IMR-90 (cell line): ENCODE measurements at regions not wholly inside any gene's neighbourhood (a gene's known extent, or its start where the extent isn't known, plus 50 kb on each side); places are given as distances from the start of the nearest gene placed in this dataset.
"Not testable (repeated sequence)": the region's sequence is repeated elsewhere in the genome, so short reads cannot be mapped to it uniquely, and the experiment has no call there.

Experiments
- ATAC-seq: fragments of 200-7000 bp; cut with Tn5 transposase; 2 replicates; pipeline ENCODE4 v1.9.1; 2020; ENCODE audit warnings: low read depth, mild to moderate bottlenecking, moderate library complexity
- BruUV-seq: library from RNA; stranded (reverse); fragments of 400-500 nt; replicated peaks from 2 replicates; lab custom pipeline; 2021; lab: Mats Ljungman, UMichigan
- CTCF ChIA-PET: fragments of 300-600 bp; formaldehyde crosslinking; extraction: SDS; loops from one replicate; lab custom pipeline; 2021; ENCODE audit warnings: antibody characterized with exemption; lab: Yijun Ruan, JAX
- POLR2A ChIA-PET: fragments of 300-600 bp; sonication (Branson Sonifier 250); formaldehyde crosslinking; loops from one replicate; lab custom pipeline; 2022; ENCODE audit warnings: antibody characterized with exemption; ENCODE audit not compliant: unreplicated experiment; lab: Charles Lee
- DNase-seq: peaks from one replicate; pipeline ENCODE4 v3.0.0; 2013
- H2AFZ ChIP-seq: replicated peaks from 2 replicates; pipeline ENCODE3; 2013; ENCODE audit warnings: low read length, mild to moderate bottlenecking; ENCODE audit not compliant: poor library complexity
- H2AK5ac ChIP-seq: 2 replicates; pipeline ENCODE4 v1.6.1; 2013; ENCODE audit warnings: low read depth, low read length, inconsistent platforms
- H2AK9ac ChIP-seq: replicated peaks from 2 replicates; pipeline ENCODE3; 2013; ENCODE audit warnings: mild to moderate bottlenecking, low read depth, low read length, moderate library complexity; ENCODE audit not compliant: poor library complexity
- H2BK120ac ChIP-seq: 2 replicates; pipeline ENCODE4 v1.6.1; 2013; ENCODE audit warnings: low read depth, low read length, inconsistent platforms
- H2BK15ac ChIP-seq: 3 replicates; pipeline ENCODE4 v1.6.1; 2013; ENCODE audit warnings: low read depth, low read length, inconsistent platforms
- H2BK20ac ChIP-seq: 2 replicates; pipeline ENCODE4 v1.6.1; 2013; ENCODE audit warnings: low read depth, mild to moderate bottlenecking, inconsistent platforms, low read length, moderate library complexity
- H2BK5ac ChIP-seq: 2 replicates; pipeline ENCODE4 v1.6.1; 2013; ENCODE audit warnings: mild to moderate bottlenecking, low read depth, low read length, inconsistent platforms; ENCODE audit not compliant: poor library complexity, severe bottlenecking
- H3K14ac ChIP-seq: replicated peaks from 2 replicates; pipeline ENCODE4 v1.6.1; 2013; ENCODE audit warnings: low read depth, low read length, inconsistent platforms
- H3K18ac ChIP-seq: 2 replicates; pipeline ENCODE4 v1.6.1; 2013; ENCODE audit warnings: low read depth, low read length, control low read depth
- H3K23ac ChIP-seq: 2 replicates; pipeline ENCODE4 v1.6.1; 2013; ENCODE audit warnings: low read depth, low read length, inconsistent platforms
- H3K27ac ChIP-seq: 2 replicates; pipeline ENCODE4 v1.5.1; 2013; ENCODE audit warnings: mild to moderate bottlenecking, control low read depth, low read length; ENCODE audit not compliant: insufficient read depth
- H3K27me3 ChIP-seq: 2 replicates; pipeline ENCODE4 v1.6.1; 2013; ENCODE audit warnings: low read length; ENCODE audit not compliant: control insufficient read depth, insufficient read depth
- H3K36me3 ChIP-seq: 2 replicates; pipeline ENCODE4 v1.6.1; 2013; ENCODE audit warnings: low read length, mixed read lengths; ENCODE audit not compliant: control insufficient read depth, insufficient read depth
- H3K4ac ChIP-seq: 2 replicates; pipeline ENCODE4 v1.6.1; 2013; ENCODE audit warnings: low read depth, low read length, inconsistent platforms
- H3K4me1 ChIP-seq: 2 replicates; pipeline ENCODE4 v1.6.1; 2013; ENCODE audit warnings: low read length, mixed read lengths; ENCODE audit not compliant: control insufficient read depth, insufficient read depth
- H3K4me2 ChIP-seq: 2 replicates; pipeline ENCODE4 v1.6.1; 2013; ENCODE audit warnings: low read depth, mild to moderate bottlenecking, control low read depth, low read length, moderate library complexity
- H3K4me3 ChIP-seq: 2 replicates; pipeline ENCODE4 v1.5.1; 2013; ENCODE audit warnings: low read depth, mild to moderate bottlenecking, control low read depth, low read length, moderate library complexity; ENCODE audit not compliant: insufficient read depth
- H3K56ac ChIP-seq: 2 replicates; pipeline ENCODE4 v1.6.1; 2013; ENCODE audit warnings: low read length, inconsistent platforms; ENCODE audit not compliant: insufficient read depth; ENCODE audit errors: extremely low read depth
- H3K79me1 ChIP-seq, 2 experiments: 2 replicates each; pipeline ENCODE4 v1.6.1; 2013; ENCODE audit warnings: low read length in 2 of 2, inconsistent platforms in 1 of 2, low read depth in 1 of 2
- H3K9ac ChIP-seq: 2 replicates; pipeline ENCODE4 v1.6.1; 2013; ENCODE audit warnings: low read depth, low read length, control low read depth
- H3K9me1 ChIP-seq: 2 replicates; pipeline ENCODE4 v1.6.1; 2013; ENCODE audit warnings: low read length, inconsistent platforms; ENCODE audit not compliant: insufficient read depth
- H3K9me3 ChIP-seq: 2 replicates; pipeline ENCODE4 v1.6.1; 2013; ENCODE audit warnings: low read length; ENCODE audit not compliant: control insufficient read depth, insufficient read depth
- H4K20me1 ChIP-seq: 2 replicates; pipeline ENCODE4 v1.6.1; 2013; ENCODE audit warnings: low read length, inconsistent platforms; ENCODE audit not compliant: insufficient read depth
- H4K5ac ChIP-seq: 2 replicates; pipeline ENCODE4 v1.6.1; 2013; ENCODE audit warnings: mild to moderate bottlenecking, low read depth, low read length, control low read depth
- H4K8ac ChIP-seq, 2 experiments: 2 replicates each; pipeline ENCODE4 v1.6.1; 2013; ENCODE audit warnings: low read depth in 2 of 2, low read length in 2 of 2, control low read depth in 1 of 2, inconsistent platforms in 1 of 2
- H4K91ac ChIP-seq: 2 replicates; pipeline ENCODE4 v1.6.1; 2013; ENCODE audit warnings: low read depth, low read length, inconsistent platforms; ENCODE audit not compliant: insufficient read depth
- WGBS, 2 experiments: methylation state at CpG; one replicate each; pipeline versions ENCODE4 v1.1.5 to v1.1.7; 2013; ENCODE audit warnings: missing lambda C conversion rate in 2 of 2; ENCODE audit not compliant: insufficient read length in 1 of 2; ENCODE audit errors: extremely low coverage in 2 of 2; 5-methylcytosine and 5-hydroxymethylcytosine counted together
- dilution Hi-C: fragments of 300-500 bp; cut with HindIII; formaldehyde crosslinking; loops from one replicate; pipeline ENCODE4 v1.14.3; 2018; ENCODE audit warnings: low sequenced_read_pairs; ENCODE audit not compliant: unreplicated experiment
- in situ Hi-C: fragments of 300-500 bp; cut with MboI; formaldehyde crosslinking; loops from 3 replicates; pipeline ENCODE4 v1.14.3; 2019; ENCODE audit warnings: low sequenced_read_pairs, inconsistent platforms, mixed read lengths
- intact Hi-C: fragments of 100-400 bp; cut with micrococcal nuclease; formaldehyde crosslinking; loops from 2 replicates; pipeline ENCODE4 v1.10.0; 2022

DNA sequence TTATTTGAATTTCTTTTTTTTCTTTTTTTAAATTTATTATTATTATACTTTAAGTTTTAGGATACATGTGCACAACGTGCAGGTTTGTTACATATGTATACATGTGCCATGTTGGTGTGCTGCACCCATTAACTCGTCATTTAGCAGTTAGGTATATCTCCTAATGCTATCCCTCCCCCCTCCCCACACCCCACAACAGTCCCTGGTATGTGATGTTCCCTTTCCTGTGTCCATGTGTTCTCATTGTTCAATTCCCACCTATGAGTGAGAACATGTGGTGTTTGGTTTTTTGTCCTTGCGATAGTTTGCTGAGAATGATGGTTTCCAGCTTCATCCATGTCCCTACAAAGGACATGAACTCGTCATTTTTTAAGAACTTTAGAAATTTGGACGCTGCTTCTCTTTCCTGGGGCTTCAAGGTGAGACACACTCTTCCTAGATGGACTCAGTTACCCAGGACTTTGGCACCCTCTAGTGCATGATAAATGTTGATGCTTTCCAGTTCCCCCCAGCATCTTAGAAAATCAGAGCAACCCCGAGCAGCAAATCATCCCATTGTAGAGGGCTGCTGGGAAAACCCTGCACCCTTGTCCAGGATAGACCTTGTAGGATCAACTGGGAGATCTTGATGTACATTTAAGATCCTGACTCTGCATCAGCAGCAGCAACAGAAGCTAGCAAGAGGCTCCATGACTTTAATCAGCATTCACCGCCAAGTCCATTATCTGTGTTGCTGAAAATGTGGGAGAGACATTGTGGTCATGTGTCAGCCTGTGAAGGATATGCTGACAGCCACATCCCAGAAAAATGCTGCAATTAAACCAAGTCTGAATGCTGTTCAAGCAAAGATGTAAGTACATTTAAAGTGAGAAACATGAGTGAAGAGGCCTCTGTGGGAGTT, 266.9 kb upstream of the FAM78B start:
- H3K36me3 ChIP-seq, H4K5ac ChIP-seq, H2BK15ac ChIP-seq, H3K18ac ChIP-seq, H4K91ac ChIP-seq, H3K4me1 ChIP-seq, POLR2A ChIA-PET, H3K27ac ChIP-seq, in situ Hi-C loops, CTCF ChIA-PET, H2BK5ac ChIP-seq, H3K27me3 ChIP-seq, BruUV-seq, H3K79me1 ChIP-seq, H3K4ac ChIP-seq, H3K23ac ChIP-seq, H3K56ac ChIP-seq, H3K9ac ChIP-seq, intact Hi-C loops, H3K4me3 ChIP-seq, ATAC-seq, DNase-seq, H2BK20ac ChIP-seq, H3K4me2 ChIP-seq, dilution Hi-C loops, H3K9me3 ChIP-seq, H4K20me1 ChIP-seq, H2AFZ ChIP-seq, H2AK9ac ChIP-seq, H3K14ac ChIP-seq, H2AK5ac ChIP-seq, H2BK120ac ChIP-seq, H4K8ac ChIP-seq, H3K9me1 ChIP-seq: not testable (repeated sequence)
- no CpG with 5 or more reads among the region's 7 CpGs for WGBS, 2 experiments
